ENCODE measurements at regions not wholly inside any gene's neighbourhood (a gene's known extent, or its start where the extent isn't known, plus 50 kb on each side); places are given as distances from the start of the nearest gene placed in this dataset.

DNA sequence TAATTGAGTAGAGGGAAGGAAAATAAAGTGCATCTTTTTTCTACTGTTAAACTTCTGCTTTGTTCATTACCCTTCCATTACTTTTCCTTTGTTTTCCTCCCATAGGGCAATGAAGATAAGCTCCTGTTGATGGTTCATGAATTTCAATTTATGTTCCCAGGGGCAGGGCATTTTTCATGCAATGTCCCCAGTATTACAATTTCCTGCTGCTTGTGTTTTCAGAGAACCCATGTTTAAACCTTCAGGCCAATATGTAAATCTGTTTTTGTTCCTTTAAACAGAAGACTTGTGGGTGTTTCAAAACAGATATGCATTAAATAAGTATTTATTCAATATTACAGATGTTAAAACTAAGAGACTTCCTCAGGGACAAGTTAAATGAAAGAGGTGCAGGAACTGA is 834.5 kb downstream of the ZPLD1 start:
- TF ChIP-seq FOXS1 (CRISPR knock-in tag; IDR thresholded peaks at IDR 0.05) (no peak), CTCF (IDR thresholded peaks at IDR 0.05) (no peak), MAZ (IDR thresholded peaks at IDR 0.05; ENCODE audit: borderline replicate concordance, low read depth, low read length) (no peak)

Measured in A549 (cell line).